Type B pancreatic cell (in vitro differentiated cells): ENCODE measurements at regions not wholly inside any gene's neighbourhood (a gene's known extent, or its start where the extent isn't known, plus 50 kb on each side); places are given as distances from the start of the nearest gene placed in this dataset.

Source experiments
- DNase-seq: peaks from one replicate; pipeline ENCODE4 v3.0.0; 2021; ENCODE audit warnings: mixed read lengths; ENCODE audit not compliant: unreplicated experiment; ENCODE audit errors: extremely low spot score
- H3K27ac Mint-ChIP-seq: 2 replicates; pipeline ENCODE4 v1.8.0; 2021; ENCODE audit warnings: mild to moderate bottlenecking, mixed read lengths
- H3K27me3 Mint-ChIP-seq: 2 replicates; pipeline ENCODE4 v1.8.0; 2021; ENCODE audit warnings: mixed read lengths
- H3K36me3 Mint-ChIP-seq: 2 replicates; pipeline ENCODE4 v1.8.0; 2021; ENCODE audit warnings: mixed read lengths
- H3K4me1 Mint-ChIP-seq: one replicate; pipeline ENCODE4 v1.8.0; 2021; ENCODE audit warnings: mixed read lengths; ENCODE audit not compliant: unreplicated experiment
- H3K4me3 Mint-ChIP-seq: 2 replicates; pipeline ENCODE4 v1.8.0; 2021; ENCODE audit warnings: mild to moderate bottlenecking, mixed read lengths
- H3K9me3 Mint-ChIP-seq: 2 replicates; pipeline ENCODE4 v1.8.0; 2021; ENCODE audit warnings: mixed read lengths
- TF ChIP-seq, protein P1 (sequence below): fragments of 200-600 bp; sonication (generic); conservative IDR thresholded peaks from 2 replicates; pipeline ENCODE4 v1.5.0; 2021; ENCODE audit warnings: antibody characterized with exemption, mild to moderate bottlenecking

DNA sequence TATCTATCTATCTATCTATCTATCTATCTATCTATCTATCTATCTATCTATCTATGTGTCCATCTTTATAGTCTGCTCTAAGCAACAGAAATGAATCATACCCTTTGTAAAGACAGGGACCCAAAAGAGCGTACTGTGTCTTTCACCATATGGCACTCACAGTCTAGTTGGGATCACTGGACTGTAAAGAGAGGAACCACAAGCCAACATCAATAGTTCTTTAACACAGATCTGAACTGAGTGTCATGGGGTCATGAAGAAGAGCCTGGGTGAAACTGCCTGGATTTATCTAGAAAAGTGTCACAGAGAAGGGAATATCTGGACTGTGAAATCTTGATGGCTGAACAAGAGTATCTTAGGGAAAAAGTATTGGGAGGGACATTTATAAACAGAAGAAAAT lies 619.1 kb upstream of the SOX9 start:
- TF ChIP-seq, protein P1, sequence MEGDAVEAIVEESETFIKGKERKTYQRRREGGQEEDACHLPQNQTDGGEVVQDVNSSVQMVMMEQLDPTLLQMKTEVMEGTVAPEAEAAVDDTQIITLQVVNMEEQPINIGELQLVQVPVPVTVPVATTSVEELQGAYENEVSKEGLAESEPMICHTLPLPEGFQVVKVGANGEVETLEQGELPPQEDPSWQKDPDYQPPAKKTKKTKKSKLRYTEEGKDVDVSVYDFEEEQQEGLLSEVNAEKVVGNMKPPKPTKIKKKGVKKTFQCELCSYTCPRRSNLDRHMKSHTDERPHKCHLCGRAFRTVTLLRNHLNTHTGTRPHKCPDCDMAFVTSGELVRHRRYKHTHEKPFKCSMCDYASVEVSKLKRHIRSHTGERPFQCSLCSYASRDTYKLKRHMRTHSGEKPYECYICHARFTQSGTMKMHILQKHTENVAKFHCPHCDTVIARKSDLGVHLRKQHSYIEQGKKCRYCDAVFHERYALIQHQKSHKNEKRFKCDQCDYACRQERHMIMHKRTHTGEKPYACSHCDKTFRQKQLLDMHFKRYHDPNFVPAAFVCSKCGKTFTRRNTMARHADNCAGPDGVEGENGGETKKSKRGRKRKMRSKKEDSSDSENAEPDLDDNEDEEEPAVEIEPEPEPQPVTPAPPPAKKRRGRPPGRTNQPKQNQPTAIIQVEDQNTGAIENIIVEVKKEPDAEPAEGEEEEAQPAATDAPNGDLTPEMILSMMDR: no peak
- Mint-ChIP-seq H3K4me1 (peaks cover 4% of the 10 kb centered on the region), H3K27me3 (peaks cover 9% of the 10 kb centered on the region), H3K36me3 (no peaks in the 10 kb centered on the region), H3K9me3 (no peaks in the 10 kb centered on the region), H3K4me3 (no peak overlapping the region), H3K27ac (no peak overlapping the region)
- DNase-seq: no peak

DNA sequence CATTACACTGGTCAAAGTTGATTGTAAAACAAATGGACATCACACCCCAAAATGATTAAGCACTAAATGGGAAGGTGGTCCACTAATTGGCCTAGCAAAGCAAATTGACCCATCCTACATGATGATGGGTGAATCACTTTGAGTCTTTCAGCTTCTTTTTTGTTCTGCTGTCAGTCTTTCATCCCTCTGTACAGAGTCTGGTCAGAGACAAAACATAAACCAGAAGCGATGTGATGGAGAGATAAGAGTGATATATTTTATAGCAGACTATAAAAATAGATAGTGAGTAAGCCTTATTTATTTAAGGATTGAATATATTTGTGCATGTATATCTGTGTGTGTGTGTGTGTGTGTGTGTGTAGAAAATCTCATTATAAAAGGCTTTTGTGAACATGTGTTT lies 618.4 kb upstream of the SOX9 start:
- TF ChIP-seq, protein P1: no peak
- H3K27me3 Mint-ChIP-seq: peaks cover 9% of the 10 kb centered on the region
- H3K9me3 Mint-ChIP-seq: no peaks in the 10 kb centered on the region
- peaks cover 4% of the 10 kb centered on the region for H3K4me1 Mint-ChIP-seq
- H3K27ac Mint-ChIP-seq: no peak overlapping the region
- DNase-seq: no peak
- H3K4me3 Mint-ChIP-seq: no peak overlapping the region
- H3K36me3 Mint-ChIP-seq: no peaks in the 10 kb centered on the region

DNA sequence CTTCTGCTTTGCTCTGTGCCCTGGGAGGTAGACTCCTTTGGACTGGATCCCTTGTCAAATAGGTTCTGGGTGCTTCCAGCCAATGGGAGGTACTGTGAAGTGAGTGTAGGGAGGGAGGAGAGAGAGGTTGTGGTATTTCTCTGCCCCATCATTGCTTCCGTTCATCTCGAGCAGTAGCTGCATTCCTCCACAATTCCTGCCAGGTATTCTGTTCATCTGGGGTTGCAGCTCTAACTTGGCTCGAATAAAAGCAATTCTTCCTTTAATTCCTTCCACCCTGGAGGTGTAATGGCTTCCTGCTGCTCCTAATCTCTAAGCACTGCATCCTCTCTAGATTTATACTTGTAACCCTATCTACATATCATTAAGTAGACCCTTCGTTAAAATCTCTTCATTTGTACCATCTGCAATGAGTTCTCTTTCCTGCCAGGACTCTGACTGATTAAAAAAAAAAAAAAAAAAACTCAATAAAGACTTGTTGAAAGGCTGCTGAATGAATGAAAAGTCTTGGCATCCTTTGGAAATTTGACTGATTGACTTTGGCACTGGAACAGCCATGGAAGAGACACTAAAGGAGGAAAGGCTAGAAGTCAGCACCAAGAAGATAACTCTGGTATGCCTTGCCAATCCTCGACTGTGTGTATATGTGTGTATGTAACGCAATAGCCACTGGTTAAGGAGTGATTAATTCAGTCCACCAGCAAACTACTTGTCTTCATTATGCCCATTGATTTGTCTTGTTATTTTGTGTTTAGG lies 616.9 kb upstream of the SOX9 start:
- no peak for DNase-seq

GRCh38 chr17:71505200-71505599 lies 615.6 kb upstream of the SOX9 start:
- H3K9me3 Mint-ChIP-seq: no peaks in the 10 kb centered on the region
- peaks cover 4% of the 10 kb centered on the region for H3K4me1 Mint-ChIP-seq
- no peak for DNase-seq
- H3K36me3 Mint-ChIP-seq: no peaks in the 10 kb centered on the region
- H3K27ac Mint-ChIP-seq: no peak overlapping the region
- H3K27me3 Mint-ChIP-seq: peaks cover 17% of the 10 kb centered on the region
- TF ChIP-seq, protein P1: no peak
- no peak overlapping the region for H3K4me3 Mint-ChIP-seq

More for the DNA sequence above, 616.9 kb upstream of the SOX9 start:
- H3K9me3 Mint-ChIP-seq: no peaks in the 10 kb centered on the region
- H3K4me1 Mint-ChIP-seq: peaks cover 4% of the 10 kb centered on the region
- H3K4me3 Mint-ChIP-seq: no peak overlapping the region
- H3K36me3 Mint-ChIP-seq: no peaks in the 10 kb centered on the region
- H3K27me3 Mint-ChIP-seq: peaks cover 13% of the 10 kb centered on the region
- H3K27ac Mint-ChIP-seq: no peak overlapping the region
- TF ChIP-seq, protein P1: no peak

GRCh38 chr17:71505981-71506380 lies 614.8 kb upstream of the SOX9 start:
- H3K27me3 Mint-ChIP-seq: peaks cover 17% of the 10 kb centered on the region
- no peak for DNase-seq
- H3K4me1 Mint-ChIP-seq: peaks cover 1% of the 10 kb centered on the region
- H3K36me3 Mint-ChIP-seq: no peaks in the 10 kb centered on the region
- no peak overlapping the region for H3K27ac Mint-ChIP-seq
- TF ChIP-seq, protein P1: no peak
- no peak overlapping the region for H3K4me3 Mint-ChIP-seq
- H3K9me3 Mint-ChIP-seq: no peaks in the 10 kb centered on the region
